Duodenal mucosa (tissue), 2 donors: ENCODE measurements at regions not wholly inside any gene's neighbourhood (a gene's known extent, or its start where the extent isn't known, plus 50 kb on each side); places are given as distances from the start of the nearest gene placed in this dataset.

ENCODE experiments used
- H3K27ac ChIP-seq: one replicate; pipeline ENCODE4 v1.7.0; 2013; ENCODE audit warnings: low read depth, low read length
- H3K27me3 ChIP-seq, 2 donors: one replicate each; pipeline ENCODE4 v1.7.0; 2013; ENCODE audit warnings: low read length in 2 of 2, control low read depth in 1 of 2; ENCODE audit not compliant: insufficient read depth in 2 of 2, control insufficient read depth in 1 of 2
- H3K36me3 ChIP-seq, 2 donors: one replicate each; pipeline ENCODE4 v1.7.0; 2013; ENCODE audit warnings: low read length in 2 of 2, control low read depth in 1 of 2; ENCODE audit not compliant: insufficient read depth in 2 of 2, control insufficient read depth in 1 of 2
- H3K4me1 ChIP-seq, 2 donors: one replicate each; pipeline ENCODE4 v1.7.0; 2013; ENCODE audit warnings: low read length in 2 of 2, control low read depth in 1 of 2; ENCODE audit not compliant: insufficient read depth in 2 of 2, control insufficient read depth in 1 of 2
- H3K4me3 ChIP-seq, 2 donors: one replicate each; pipeline ENCODE4 v1.7.0; 2013; ENCODE audit warnings: low read length in 2 of 2, low read depth in 1 of 2
- H3K9ac ChIP-seq, 2 donors: one replicate each; pipeline ENCODE4 v1.7.0; 2013; ENCODE audit warnings: low read length in 2 of 2, low read depth in 1 of 2
- H3K9me3 ChIP-seq, 2 donors: one replicate each; pipeline ENCODE4 v1.7.0; 2013; ENCODE audit warnings: low read length in 2 of 2, control low read depth in 1 of 2; ENCODE audit not compliant: control insufficient read depth in 1 of 2

GRCh38 chr7:33711231-33712019, 193.9 kb upstream of the BMPER start:
- H3K27me3 ChIP-seq: no peaks in the 10 kb centered on the region
- no peaks in the 10 kb centered on the region for H3K4me1 ChIP-seq
- H3K9me3 ChIP-seq: no peaks in the 10 kb centered on the region
- no peaks in the 10 kb centered on the region for H3K36me3 ChIP-seq
- H3K9ac ChIP-seq: no peak overlapping the region
- no peak overlapping the region for H3K4me3 ChIP-seq
- H3K27ac ChIP-seq: no peak overlapping the region

GRCh38 chr7:33712020-33712414, 193.3 kb upstream of the BMPER start:
- H3K27me3 ChIP-seq: no peaks in the 10 kb centered on the region
- no peak overlapping the region for H3K27ac ChIP-seq
- H3K4me1 ChIP-seq: no peaks in the 10 kb centered on the region

GRCh38 chr7:33714208-33714607, 191.1 kb upstream of the BMPER start:
- Histone ChIP-seq H3K4me1 (no peaks in the 10 kb centered on the region), H3K27ac (no peak overlapping the region), H3K9me3 (no peaks in the 10 kb centered on the region), H3K36me3 (no peaks in the 10 kb centered on the region), H3K4me3 (no peak overlapping the region), H3K27me3 (no peaks in the 10 kb centered on the region), H3K9ac (no peak overlapping the region)

More at GRCh38 chr7:33712020-33712414, 193.3 kb upstream of the BMPER start:
- no peak overlapping the region for H3K9ac ChIP-seq
- no peak overlapping the region for H3K4me3 ChIP-seq
- H3K36me3 ChIP-seq: no peaks in the 10 kb centered on the region
- no peaks in the 10 kb centered on the region for H3K9me3 ChIP-seq

GRCh38 chr7:33716581-33717477, 188.5 kb upstream of the BMPER start:
- Histone ChIP-seq H3K27me3 (no peaks in the 10 kb centered on the region), H3K4me3 (no peak overlapping the region), H3K9ac (no peak overlapping the region), H3K27ac (no peak overlapping the region), H3K4me1 (no peaks in the 10 kb centered on the region), H3K36me3 (no peaks in the 10 kb centered on the region), H3K9me3 (no peaks in the 10 kb centered on the region)

- Histone ChIP-seq H3K4me3 (no peak overlapping the region), H3K27ac (no peak overlapping the region), H3K9ac (no peak overlapping the region), H3K36me3 (no peaks in the 10 kb centered on the region), H3K27me3 (no peaks in the 10 kb centered on the region), H3K9me3 (no peaks in the 10 kb centered on the region), H3K4me1 (no peaks in the 10 kb centered on the region)
Measured at GRCh38 chr7:33719059-33719581, 186.2 kb upstream of the BMPER start.

GRCh38 chr7:33720139-33720538, 185.2 kb upstream of the BMPER start:
- Histone ChIP-seq H3K9me3 (no peaks in the 10 kb centered on the region), H3K27ac (no peak overlapping the region), H3K4me3 (no peak overlapping the region), H3K27me3 (no peaks in the 10 kb centered on the region), H3K4me1 (no peaks in the 10 kb centered on the region), H3K36me3 (no peaks in the 10 kb centered on the region), H3K9ac (no peak overlapping the region)

GRCh38 chr7:33720870-33721269, 184.5 kb upstream of the BMPER start:
- H3K27me3 ChIP-seq: no peaks in the 10 kb centered on the region
- no peak overlapping the region for H3K9ac ChIP-seq
- H3K36me3 ChIP-seq: no peaks in the 10 kb centered on the region
- H3K4me3 ChIP-seq: no peak overlapping the region
- no peaks in the 10 kb centered on the region for H3K4me1 ChIP-seq
- H3K9me3 ChIP-seq: no peaks in the 10 kb centered on the region
- H3K27ac ChIP-seq: no peak overlapping the region

- H3K4me1 ChIP-seq: no peaks in the 10 kb centered on the region
Measured at GRCh38 chr7:33721895-33722294, 183.4 kb upstream of the BMPER start.

GRCh38 chr7:33722383-33723101, 182.8 kb upstream of the BMPER start:
- no peak overlapping the region for H3K4me3 ChIP-seq
- H3K4me1 ChIP-seq: no peaks in the 10 kb centered on the region

More at GRCh38 chr7:33721895-33722294, 183.4 kb upstream of the BMPER start:
- Histone ChIP-seq H3K36me3 (no peaks in the 10 kb centered on the region), H3K9me3 (no peaks in the 10 kb centered on the region), H3K27ac (no peak overlapping the region), H3K4me3 (no peak overlapping the region), H3K27me3 (no peaks in the 10 kb centered on the region), H3K9ac (no peak overlapping the region)

More at GRCh38 chr7:33722383-33723101, 182.8 kb upstream of the BMPER start:
- no peaks in the 10 kb centered on the region for H3K9me3 ChIP-seq
- H3K27me3 ChIP-seq: no peaks in the 10 kb centered on the region
- H3K27ac ChIP-seq: no peak overlapping the region
- H3K36me3 ChIP-seq: no peaks in the 10 kb centered on the region
- H3K9ac ChIP-seq: no peak overlapping the region
